ENCODE measurements at regions not wholly inside any gene's neighbourhood (a gene's known extent, or its start where the extent isn't known, plus 50 kb on each side); places are given as distances from the start of the nearest gene placed in this dataset.

DNA sequence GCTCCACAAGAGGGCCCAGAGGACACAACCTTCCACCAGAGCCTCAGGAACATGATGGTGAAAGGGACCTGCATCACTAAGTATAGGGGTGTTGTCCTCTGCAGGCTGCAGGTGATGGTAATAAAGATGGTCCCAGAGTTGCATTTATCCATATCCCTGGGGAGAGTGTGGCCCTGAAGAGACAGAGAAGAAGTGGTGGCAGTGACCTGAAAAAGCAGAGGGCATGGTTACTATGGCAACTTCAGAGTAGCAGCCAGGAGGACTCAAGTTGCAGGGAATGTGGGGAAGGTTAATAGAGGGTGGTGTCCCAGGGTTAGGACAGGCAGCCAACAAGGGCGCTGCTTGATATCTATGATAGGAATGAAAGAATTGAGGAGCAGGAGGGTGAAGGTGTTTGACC lies 57.1 kb downstream of the HLA-A start:
- TF ChIP-seq, protein P1, sequence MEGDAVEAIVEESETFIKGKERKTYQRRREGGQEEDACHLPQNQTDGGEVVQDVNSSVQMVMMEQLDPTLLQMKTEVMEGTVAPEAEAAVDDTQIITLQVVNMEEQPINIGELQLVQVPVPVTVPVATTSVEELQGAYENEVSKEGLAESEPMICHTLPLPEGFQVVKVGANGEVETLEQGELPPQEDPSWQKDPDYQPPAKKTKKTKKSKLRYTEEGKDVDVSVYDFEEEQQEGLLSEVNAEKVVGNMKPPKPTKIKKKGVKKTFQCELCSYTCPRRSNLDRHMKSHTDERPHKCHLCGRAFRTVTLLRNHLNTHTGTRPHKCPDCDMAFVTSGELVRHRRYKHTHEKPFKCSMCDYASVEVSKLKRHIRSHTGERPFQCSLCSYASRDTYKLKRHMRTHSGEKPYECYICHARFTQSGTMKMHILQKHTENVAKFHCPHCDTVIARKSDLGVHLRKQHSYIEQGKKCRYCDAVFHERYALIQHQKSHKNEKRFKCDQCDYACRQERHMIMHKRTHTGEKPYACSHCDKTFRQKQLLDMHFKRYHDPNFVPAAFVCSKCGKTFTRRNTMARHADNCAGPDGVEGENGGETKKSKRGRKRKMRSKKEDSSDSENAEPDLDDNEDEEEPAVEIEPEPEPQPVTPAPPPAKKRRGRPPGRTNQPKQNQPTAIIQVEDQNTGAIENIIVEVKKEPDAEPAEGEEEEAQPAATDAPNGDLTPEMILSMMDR (conservative IDR thresholded peaks at IDR 0.05; ENCODE audit: low read length): no peak
- H3K4me3 ChIP-seq (ENCODE audit: low read length): no peak overlapping the region
- DNase-seq (ENCODE audit: low read depth): no peak

DNA sequence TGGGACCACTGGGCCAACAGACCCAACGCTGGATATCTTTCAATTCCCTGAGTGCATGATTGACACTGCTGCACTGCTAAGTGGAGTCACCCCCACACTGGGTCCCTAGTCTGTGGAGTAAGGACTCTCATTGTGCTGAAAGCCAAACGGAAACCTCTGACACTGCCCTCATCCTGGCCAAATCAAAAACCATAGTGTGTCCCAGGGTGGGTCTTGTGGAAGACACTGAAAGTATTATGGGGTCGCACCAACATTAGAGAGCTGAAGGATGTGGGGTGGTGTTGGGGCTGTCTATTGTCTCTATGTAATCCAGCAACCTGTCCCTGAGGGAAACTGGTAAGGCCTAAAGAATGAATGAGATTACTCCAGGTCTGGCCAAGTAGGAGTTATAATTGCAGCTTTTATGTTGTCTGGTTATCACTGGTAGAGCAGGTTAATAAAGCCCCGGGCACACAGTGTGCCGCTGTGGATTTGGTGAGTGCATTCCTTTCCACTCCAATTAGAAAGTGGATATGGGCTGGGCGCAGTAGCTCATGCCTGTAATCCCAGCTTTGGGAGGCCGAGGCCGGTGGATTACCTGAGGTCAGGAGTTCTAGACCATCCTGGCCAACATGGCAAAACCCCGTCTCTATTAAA lies 57.9 kb downstream of the HLA-A start:
- TF ChIP-seq, protein P1 (conservative IDR thresholded peaks at IDR 0.05; ENCODE audit: low read length): no peak
- DNase-seq (ENCODE audit: low read depth): no peak
- H3K4me3 ChIP-seq (ENCODE audit: low read length): no peak overlapping the region

DNA sequence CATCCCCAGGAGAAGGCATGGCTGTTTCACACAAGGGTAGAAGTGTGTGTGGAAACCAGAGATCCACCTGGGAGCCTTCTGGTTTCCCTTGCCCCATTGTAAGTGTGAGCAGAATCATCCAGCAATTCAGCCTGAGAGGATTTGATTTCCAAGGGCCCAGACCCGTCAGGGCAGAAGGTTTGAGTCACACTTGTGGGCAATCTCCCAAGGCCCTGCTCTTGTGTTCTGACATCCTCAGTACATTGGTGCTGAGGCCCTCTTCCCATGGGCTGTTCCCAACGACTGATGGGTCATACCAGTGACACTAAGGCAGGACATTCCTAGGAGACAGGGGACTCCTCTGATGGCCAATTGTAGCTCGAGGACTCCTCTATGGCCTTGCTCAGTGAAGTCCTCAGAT lies 58.2 kb upstream of the POLR1H start:
- peak; percentile 48 for DNase-seq (ENCODE audit: low read depth)
- no peak overlapping the region for H3K4me3 ChIP-seq (ENCODE audit: low read length)
- TF ChIP-seq, protein P1 (conservative IDR thresholded peaks at IDR 0.05; ENCODE audit: low read length): no peak

DNA sequence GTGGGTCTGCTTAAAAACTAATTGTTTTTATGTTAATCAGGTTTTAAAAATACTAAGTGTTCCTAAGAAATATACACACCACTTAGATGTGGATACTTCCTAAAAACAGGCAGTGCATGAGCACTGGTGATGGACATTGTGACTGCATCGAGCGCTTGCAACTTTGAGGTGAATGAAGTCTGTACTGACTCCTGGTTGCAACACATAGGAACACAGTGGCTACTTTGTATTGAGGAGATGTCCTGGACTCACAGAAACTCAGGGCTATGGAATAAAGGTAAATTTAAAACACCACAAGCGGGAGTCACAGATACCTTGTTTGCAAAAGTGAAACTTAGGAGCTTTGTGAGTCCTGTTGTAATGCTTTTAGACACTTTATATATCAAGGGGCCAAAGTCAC lies 55.6 kb upstream of the POLR1H start:
- peak; percentile 2 for DNase-seq (ENCODE audit: low read depth)
- no peak overlapping the region for H3K4me3 ChIP-seq (ENCODE audit: low read length)
- TF ChIP-seq, protein P1 (conservative IDR thresholded peaks at IDR 0.05; ENCODE audit: low read length): no peak

DNA sequence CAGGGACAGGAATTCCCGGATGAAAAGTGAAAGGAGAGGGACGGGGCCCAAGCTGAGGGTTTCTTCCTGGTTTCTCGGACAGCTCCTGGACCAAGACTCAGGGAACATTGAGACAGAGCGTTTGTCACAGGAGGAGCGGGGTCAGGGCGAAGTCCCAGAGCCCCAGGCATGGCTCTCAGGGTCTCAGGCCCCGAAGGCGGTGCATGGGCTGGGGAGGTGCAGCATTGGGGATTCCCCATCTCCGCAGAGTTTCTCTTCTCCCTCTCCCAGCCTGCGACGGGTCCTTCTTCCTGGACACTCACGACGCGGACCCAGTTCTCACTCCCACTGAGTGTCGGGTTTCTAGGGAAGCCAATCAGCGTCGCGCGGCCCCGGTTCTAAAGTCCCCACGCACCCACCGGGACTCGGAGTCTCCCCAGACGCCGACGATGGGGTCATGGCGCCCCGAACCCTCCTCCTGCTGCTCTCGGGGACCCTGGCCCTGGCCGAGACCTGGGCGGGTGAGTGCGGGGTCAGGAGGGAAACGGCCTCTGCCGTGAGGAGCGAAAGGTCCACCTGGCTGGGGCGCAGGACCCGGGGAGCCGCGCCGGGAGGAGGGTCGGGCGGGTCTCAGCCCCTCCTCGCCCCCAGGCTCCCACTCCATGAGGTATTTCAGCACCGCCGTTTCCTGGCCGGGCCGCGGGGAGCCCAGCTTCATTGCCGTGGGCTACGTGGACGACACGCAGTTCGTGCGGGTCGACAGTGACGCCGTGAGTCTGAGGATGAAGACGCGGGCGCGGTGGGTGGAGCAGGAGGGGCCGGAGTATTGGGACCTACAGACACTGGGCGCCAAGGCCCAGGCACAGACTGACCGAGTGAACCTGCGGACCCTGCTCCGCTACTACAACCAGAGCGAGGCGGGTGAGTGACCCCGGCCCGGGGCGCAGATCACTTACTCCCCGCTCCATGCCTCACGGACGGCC lies 54.6 kb upstream of the POLR1H start:
- DNase-seq (ENCODE audit: low read depth): peak; percentile 5
- TF ChIP-seq, protein P1 (conservative IDR thresholded peaks at IDR 0.05; ENCODE audit: low read length): no peak
- peak overlapping the region; percentile 55 for H3K4me3 ChIP-seq (ENCODE audit: low read length)

DNA sequence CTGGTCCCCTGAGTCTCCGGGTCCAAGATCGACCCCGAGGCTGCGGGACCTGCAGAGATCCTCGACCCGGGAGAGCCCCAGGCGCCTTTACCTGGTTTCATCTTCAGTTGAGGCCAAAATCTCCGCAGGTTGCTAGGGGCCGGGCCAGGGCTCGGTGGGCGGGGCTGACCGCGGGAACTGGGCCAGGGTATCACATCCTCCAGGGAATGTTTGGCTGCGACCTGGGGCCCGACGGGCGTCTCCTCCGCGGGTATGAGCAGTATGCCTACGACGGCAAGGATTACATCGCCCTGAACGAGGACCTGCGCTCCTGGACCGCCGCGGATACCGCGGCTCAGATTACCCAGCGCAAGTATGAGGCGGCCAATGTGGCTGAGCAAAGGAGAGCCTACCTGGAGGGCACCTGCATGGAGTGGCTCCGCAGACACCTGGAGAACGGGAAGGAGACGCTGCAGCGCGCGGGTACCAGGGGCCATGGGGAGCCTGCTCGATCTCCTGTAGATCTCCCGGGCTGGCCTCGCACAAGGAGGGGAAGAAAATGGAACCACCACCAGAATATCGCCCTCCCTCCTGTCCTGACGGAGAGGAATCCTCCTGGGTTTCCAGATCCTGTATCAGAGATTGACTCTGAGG lies 53.8 kb upstream of the POLR1H start:
- no peak for DNase-seq (ENCODE audit: low read depth)
- TF ChIP-seq, protein P1 (conservative IDR thresholded peaks at IDR 0.05; ENCODE audit: low read length): no peak
- peak overlapping the region; percentile 55 for H3K4me3 ChIP-seq (ENCODE audit: low read length)

All from AG10803 (cell line).